ENCODE measurements at regions not wholly inside any gene's neighbourhood (a gene's known extent, or its start where the extent isn't known, plus 50 kb on each side); places are given as distances from the start of the nearest gene placed in this dataset.
"Not testable (repeated sequence)": the region's sequence is repeated elsewhere in the genome, so short reads cannot be mapped to it uniquely, and the experiment has no call there.

- not testable (repeated sequence) for TF ChIP-seq CTCF, EZH2phosphoT487 (IDR thresholded peaks at IDR 0.05; ENCODE audit: low read length)
These were observed 58.7 kb upstream of the GPR31 start for GRCh38 chr6:167216390-167217050.
